ENCODE measurements at regions not wholly inside any gene's neighbourhood (a gene's known extent, or its start where the extent isn't known, plus 50 kb on each side); places are given as distances from the start of the nearest gene placed in this dataset.

DNA sequence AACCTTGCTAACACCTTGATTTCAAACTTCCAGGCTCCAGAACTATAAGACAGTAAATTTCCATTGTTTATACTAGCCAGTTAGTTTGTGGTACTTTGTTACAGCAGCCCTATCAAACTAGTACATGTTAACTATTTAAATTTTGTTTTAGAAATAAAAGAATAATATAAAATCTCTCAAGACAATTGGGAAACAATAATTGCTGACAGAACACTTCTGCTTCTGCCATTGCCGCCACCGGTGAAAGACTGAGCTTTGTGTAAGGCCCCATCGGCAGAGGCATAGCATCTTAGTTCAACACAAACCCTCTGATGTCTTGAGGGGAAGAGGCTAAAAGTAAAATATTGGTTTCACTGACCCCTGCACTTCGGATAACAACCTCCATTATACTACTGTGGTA, 1607.1 kb upstream of the SEL1L start:
- DNase-seq, result no peak

DNA sequence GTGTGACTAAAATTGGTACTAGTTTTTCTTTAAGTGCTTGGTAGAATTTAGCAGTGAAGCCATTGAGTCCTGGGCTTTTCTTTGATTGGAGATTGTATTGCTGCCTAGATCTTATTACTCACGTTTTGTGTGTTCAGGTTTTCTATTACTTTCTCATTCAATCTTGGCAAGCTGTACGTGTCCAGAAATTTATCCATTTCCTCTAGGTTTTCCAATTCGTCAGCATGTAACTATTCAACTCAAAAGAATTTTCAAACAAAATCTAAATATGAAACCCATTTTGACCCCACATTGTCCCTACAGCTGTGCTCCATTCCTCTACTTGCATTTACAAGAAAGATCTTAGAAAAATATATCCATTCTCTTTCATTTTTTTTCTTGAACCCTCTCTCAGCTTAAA, 1613.4 kb upstream of the SEL1L start:
- peak; percentile 5 for DNase-seq

DNA sequence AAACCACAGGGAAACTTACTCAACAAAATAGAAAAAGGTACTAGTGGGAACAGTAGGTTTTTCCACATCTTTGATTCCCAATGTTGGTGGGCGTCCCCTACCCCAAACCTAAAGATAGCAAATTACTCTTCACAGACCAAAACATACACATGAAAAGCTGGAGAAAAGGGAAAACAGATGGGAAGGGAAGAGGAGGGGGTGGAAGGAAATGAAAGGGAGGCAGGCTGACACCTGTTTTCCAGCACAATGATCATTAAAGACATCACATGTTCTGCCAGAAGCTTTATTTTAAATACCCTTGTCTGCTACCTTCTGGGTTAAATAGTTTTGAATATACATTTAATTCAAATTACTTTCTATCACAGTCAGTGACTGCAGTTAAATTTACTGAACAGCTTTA, 1617.9 kb upstream of the SEL1L start:
- no peak for DNase-seq

GRCh38 chr14:83153081-83153480, 1619.4 kb upstream of the SEL1L start:
- no peak for DNase-seq

- peak; percentile 19 for DNase-seq
Measured at GRCh38 chr14:83162361-83162929, 1628.8 kb upstream of the SEL1L start.

DNA sequence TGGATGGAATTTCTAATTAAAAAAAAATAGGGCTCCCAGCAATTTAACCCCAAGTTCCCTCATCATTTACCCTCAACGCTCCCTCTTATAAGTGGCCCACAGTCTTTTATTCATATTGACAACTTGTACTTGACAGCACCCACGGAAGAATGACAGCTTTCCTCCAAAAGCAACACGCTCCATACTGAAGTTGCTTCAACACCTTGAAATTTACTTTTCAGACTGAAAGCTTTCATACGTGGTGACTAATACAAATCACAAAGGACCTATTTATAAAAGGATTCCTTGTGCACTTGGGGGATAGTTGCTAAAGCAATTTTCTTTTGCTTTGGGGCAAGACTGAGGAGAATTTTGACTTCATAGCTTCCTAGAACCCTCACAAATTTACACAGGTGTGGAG, 1629.4 kb upstream of the SEL1L start:
- DNase-seq, result peak; percentile 39

- peak; percentile 89 for DNase-seq
Measured at GRCh38 chr14:83164016-83164415, 1630.4 kb upstream of the SEL1L start.

DNA sequence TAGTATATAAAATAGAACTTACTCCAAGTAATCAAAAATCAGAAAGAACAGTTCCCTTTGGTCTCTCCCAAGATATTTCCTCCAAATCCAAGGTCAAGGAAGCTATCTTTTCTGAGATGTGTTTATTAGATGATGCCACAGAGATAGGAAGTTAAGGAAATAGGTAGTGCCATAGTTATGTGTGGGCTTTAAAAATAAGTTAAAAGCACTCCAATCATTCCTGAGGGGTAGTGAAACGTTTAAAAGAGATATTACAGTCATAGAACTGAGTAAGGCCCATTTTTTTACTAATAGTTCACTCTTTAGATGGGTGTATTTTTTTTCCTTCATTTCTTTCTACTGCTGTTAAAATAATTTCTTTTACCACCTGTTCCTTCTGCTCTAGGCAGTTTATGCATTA, 1630.9 kb upstream of the SEL1L start:
- no peak for DNase-seq

- DNase-seq, result no peak
Measured at GRCh38 chr14:83170165-83170564, 1636.5 kb upstream of the SEL1L start.

- no peak for DNase-seq
Measured at GRCh38 chr14:83171761-83172160, 1638.1 kb upstream of the SEL1L start.

GRCh38 chr14:83172363-83172762, 1638.7 kb upstream of the SEL1L start:
- peak; percentile 82 for DNase-seq

DNA sequence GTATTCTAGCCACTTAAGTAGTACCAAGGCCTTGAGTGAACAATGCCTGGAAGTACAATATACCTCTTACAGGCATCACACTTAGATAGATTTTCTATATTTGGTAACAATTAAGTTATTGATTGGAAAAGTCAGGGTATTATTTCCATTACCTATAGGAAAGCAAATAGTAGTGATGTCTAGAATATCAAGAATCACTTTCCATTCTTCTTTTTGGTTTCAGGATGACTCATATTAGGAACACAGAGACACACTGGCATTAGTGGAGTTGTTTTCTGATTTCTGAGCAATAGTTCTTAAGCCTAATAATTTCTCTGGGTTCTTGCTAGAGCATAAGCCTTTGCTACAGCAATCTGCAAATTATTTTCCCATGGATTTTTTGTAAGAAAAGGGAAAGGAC, 1640.0 kb upstream of the SEL1L start:
- no peak for DNase-seq

GRCh38 chr14:83184531-83184930, 1650.9 kb upstream of the SEL1L start:
- DNase-seq, result no peak

DNA sequence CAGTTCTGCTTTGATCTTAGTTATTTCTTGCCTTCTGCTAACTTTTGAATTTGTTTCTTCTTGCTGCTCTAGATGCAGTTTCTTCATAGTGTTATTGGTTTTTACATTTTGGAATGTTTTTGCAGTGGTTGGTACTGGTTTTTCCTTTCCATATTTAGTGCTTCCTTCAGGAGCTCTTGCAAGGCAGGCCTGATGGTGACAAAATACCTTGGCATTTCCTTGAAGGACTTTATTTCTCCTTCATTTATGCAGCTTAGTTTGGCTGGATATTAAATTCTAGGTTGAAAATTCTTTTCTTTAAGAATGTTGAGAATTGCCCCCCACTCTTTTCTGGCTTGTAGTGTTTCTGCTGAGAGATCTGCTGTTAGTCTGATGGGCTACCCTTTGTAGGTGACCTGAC, 1654.7 kb upstream of the SEL1L start:
- DNase-seq, result peak; percentile 56

GRCh38 chr14:83196236-83196635, 1662.6 kb upstream of the SEL1L start:
- DNase-seq, result no peak

DNA sequence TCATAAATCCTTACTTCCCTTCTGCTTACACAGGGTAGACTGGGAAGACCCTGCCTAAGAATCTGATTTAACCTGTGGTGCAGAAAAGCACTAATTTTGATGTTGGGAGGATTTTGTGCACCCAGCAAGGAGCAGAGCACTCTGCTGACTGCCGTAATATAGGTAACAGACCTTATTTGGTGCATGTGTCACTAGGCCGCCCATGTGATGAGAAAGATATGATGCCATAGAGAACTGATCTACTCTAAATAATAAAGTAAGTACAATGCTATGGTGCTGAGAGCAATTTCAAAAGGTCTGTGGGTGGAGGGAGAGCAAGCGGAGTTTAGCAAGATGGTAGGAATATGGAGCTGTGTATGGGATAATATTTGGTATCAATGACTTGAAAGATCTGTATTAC, 1663.6 kb upstream of the SEL1L start:
- no peak for DNase-seq

DNA sequence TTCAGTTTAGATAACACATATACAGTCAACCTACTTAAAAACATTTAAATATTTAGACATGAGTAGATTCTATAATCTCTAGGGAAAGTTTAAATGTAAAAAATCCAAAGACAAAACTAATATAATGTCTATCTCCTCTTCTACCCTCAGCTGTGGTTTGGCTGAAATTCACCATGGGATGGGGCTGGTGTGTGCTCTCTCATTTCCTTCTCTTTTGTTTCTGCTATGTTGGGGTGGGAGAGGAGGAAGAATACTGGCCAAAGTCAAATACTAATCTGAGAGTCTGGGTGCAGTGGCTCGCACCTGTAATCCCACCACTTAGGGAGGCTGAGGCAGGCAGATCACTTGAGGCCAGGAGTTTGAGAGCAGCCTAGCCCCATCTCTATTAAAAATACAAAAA, 1673.9 kb upstream of the SEL1L start:
- no peak for DNase-seq

DNA sequence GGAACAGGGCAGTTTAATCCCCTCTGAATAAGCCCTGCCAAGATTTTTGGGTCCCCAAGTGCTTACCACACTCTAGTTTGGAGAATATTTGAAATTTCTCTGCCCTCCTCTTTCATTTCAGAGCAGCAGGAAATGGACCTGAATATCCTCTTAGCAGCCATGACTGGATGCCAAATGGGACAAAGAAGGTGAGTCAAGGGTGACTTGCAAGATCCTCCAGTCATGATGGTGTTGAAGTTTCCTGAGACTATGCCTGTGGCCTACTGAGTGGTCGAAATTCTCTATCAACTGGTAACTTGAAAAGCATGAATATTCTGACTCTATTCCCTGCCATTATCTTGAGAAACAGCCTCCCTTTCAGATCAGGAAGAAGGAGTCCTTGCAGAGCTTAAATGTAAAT, 1674.7 kb upstream of the SEL1L start:
- DNase-seq, result peak; percentile 2

DNA sequence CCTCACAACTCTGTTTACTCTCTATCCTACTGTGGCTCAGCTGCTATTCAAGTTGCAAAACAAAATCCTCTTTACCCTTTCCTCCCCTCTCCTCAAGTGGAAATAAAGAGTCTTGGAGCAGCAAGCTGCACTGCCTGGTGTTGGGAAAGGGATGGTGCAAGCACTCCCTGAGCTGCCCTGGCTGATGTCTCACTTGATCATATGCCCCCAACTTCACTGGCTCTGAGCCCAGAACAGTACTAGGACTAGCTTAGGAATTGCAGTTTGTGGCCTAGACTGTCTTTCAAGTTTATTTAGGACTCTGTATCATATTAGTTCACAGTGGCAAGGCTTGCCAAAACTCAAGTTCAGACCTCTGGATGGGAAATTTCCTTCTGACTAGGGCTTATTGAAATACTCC, 1683.8 kb upstream of the SEL1L start:
- peak; percentile 60 for DNase-seq

GRCh38 chr14:83247924-83248639, 1714.4 kb upstream of the SEL1L start:
- no peak for DNase-seq

DNA sequence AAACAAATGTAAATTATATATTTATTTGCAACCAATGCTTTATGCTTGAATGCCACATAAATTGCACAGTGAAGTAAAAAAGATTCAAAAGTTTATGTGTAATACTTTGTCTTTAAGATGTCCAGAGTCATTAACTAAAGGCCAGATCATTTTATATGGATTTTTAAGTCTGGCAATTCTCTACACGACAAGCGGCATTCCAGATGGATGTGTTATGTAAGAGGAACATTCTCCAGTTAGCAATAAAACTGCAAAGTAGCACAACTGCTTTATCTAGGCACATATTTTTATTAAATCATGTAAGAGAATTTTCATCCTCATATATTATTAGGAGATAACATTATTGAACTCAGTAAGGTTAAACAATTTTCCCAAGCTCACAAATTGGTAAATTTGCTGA, 1717.7 kb upstream of the SEL1L start:
- no peak for DNase-seq

GRCh38 chr14:83253870-83254269, 1720.2 kb upstream of the SEL1L start:
- no peak for DNase-seq

- no peak for DNase-seq
Measured at GRCh38 chr14:83255015-83255726, 1721.5 kb upstream of the SEL1L start.

DNA sequence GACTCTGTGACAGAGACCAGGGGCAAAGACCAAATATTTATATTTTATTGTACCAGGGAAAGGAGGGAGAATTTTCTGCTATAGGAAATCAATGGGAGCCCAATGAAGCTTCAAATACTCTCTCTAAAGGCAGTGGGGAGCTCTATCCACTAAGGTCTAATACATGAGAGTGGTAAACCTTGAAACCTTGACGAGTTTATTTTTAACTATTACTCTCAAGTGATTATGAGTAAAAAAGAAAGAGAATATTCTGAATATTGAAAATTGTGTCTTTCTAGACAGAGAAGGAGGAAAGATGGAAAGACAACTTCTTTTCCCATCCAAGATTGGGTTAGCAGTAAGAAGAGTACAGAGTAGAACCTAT, 1722.1 kb upstream of the SEL1L start:
- no peak for DNase-seq

Data from fibroblast of skin of back (primary cell).